Fibroblast of villous mesenchyme (primary cell): ENCODE measurements at regions not wholly inside any gene's neighbourhood (a gene's known extent, or its start where the extent isn't known, plus 50 kb on each side); places are given as distances from the start of the nearest gene placed in this dataset.

Experiments used
- DNase-seq: peaks from one replicate; pipeline ENCODE4 v3.0.0-alpha.2; 2010; ENCODE audit warnings: low read depth
- H3K4me3 ChIP-seq: 2 replicates; pipeline ENCODE4 v1.5.1; 2011; ENCODE audit warnings: low read depth, mild to moderate bottlenecking, low read length
- CTCF ChIP-seq: IDR thresholded peaks from 2 replicates; pipeline ENCODE4 v1.5.1; 2012; ENCODE audit warnings: low read depth, mild to moderate bottlenecking, low read length; ENCODE audit not compliant: insufficient read depth

GRCh38 chr13:103866048-103866447 lies 799.8 kb upstream of the SLC10A2 start:
- H3K4me3 ChIP-seq = no peak overlapping the region
- TF ChIP-seq CTCF = no peak
- no peak for DNase-seq

- no peak for TF ChIP-seq CTCF
- no peak for DNase-seq
Measured at GRCh38 chr13:103862525-103862924, 796.3 kb upstream of the SLC10A2 start.

GRCh38 chr13:103859952-103860351 lies 793.7 kb upstream of the SLC10A2 start:
- DNase-seq = no peak
- no peak for TF ChIP-seq CTCF
- H3K4me3 ChIP-seq = no peak overlapping the region

More at GRCh38 chr13:103862525-103862924, 796.3 kb upstream of the SLC10A2 start:
- H3K4me3 ChIP-seq = no peak overlapping the region

- no peak for TF ChIP-seq CTCF
- DNase-seq = no peak
- H3K4me3 ChIP-seq = no peak overlapping the region
Measured at GRCh38 chr13:103852036-103852435, 785.8 kb upstream of the SLC10A2 start.

- no peak overlapping the region for H3K4me3 ChIP-seq
- TF ChIP-seq CTCF = no peak
- no peak for DNase-seq
Measured at GRCh38 chr13:103844471-103844870, 778.3 kb upstream of the SLC10A2 start.

GRCh38 chr13:103839460-103839859 lies 773.2 kb upstream of the SLC10A2 start:
- DNase-seq = no peak
- no peak overlapping the region for H3K4me3 ChIP-seq
- TF ChIP-seq CTCF = no peak

- H3K4me3 ChIP-seq = no peak overlapping the region
- no peak for DNase-seq
- no peak for TF ChIP-seq CTCF
Measured at GRCh38 chr13:103835052-103835451, 768.8 kb upstream of the SLC10A2 start.
